ENCODE measurements at regions not wholly inside any gene's neighbourhood (a gene's known extent, or its start where the extent isn't known, plus 50 kb on each side); places are given as distances from the start of the nearest gene placed in this dataset.

DNA sequence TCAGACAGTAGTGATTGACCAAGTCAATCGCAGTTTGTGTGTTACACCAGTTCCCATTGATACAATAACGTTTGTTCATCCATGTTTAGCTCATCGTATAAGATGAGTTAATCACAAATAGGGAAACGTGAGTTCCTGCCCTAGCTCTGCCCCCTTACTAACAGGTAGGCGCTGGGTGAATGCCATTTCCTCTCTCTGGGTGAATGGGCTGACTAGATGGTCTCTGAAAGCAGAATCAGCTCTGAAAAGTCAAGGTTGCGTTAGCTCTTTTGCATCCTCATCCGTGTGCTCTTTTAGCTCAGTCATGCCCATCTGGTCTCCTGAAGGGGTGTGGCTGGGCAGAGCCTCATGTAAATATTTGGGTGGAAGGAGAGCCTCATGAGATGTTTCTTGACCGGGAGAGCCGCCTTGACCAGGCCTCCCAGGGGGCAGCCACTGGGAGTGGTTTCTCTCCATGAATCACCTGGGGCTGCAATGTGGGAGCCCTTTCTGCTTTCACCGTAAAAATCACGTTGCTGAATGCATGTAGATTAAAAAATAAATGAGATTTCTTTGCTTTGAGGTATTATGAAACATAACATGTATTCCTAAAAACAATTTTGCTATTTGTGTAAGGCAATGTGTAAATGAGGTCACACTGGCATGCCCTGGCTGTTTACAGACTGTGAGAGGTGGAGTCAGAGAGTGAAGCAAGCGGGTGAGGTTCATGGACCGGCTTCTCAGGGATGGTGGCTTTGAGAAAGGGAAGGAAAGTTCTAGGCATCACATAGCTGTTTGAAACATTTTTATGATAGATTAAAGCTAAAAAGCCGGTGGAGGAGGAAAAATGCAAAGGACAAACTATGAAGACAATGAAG, 108.4 kb upstream of the RASGRP1 start:
- TF ChIP-seq GATA2 (IDR thresholded peaks at IDR 0.05; ENCODE audit: low read depth, low read length), result no peak
- TF ChIP-seq GATA3 (IDR thresholded peaks at IDR 0.05; ENCODE audit: low read depth, low read length), result no peak

Measured in SH-SY5Y (cell line).